ENCODE measurements at regions not wholly inside any gene's neighbourhood (a gene's known extent, or its start where the extent isn't known, plus 50 kb on each side); places are given as distances from the start of the nearest gene placed in this dataset.

GRCh38 chr1:194990483-194990882 lies 1617.8 kb downstream of the KCNT2 start:
- no TSS peak for BruUV-seq (replicated peaks)
- ATAC-seq = no peak
- ChIA-PET RAD21 (ENCODE audit: unreplicated experiment) (no interaction called here), SMC1A (ENCODE audit: uncharacterized antibody, unreplicated experiment) (interaction anchor here (0.5 to 0.6 kb wide), 3 partner anchors 12 to 212 kb away, joined by 3 read pairs; no protein-coding TSS in a partner anchor), POLR2A (no interaction called here), CTCF (interaction anchor here (1.2 kb wide), 1 partner anchor 69 kb away, joined by 3 read pairs; no protein-coding TSS in a partner anchor)
- H4K20me1 ChIP-seq (ENCODE audit: control insufficient read depth, insufficient read depth) = no peaks in the 10 kb centered on the region
- no peak overlapping the region for H3K4me3 ChIP-seq
- H3K9me3 ChIP-seq (replicated peaks; ENCODE audit: control insufficient read depth, insufficient read depth, low read length) = no peaks in the 10 kb centered on the region
- TF ChIP-seq ZZZ3 (IDR thresholded peaks at IDR 0.05; ENCODE audit: control insufficient read depth, insufficient read length, low read depth) = no peak
- TF ChIP-seq NBN (IDR thresholded peaks at IDR 0.05) = no peak
- no peak for TF ChIP-seq IKZF1 (conservative IDR thresholded peaks at IDR 0.05)
- no peaks in the 10 kb centered on the region for H3K79me2 ChIP-seq (ENCODE audit: control insufficient read depth, insufficient read depth, low read length)
- H3K4me2 ChIP-seq (ENCODE audit: control insufficient read depth, insufficient read depth) = no peak overlapping the region
- DNase-seq (ENCODE audit: low read depth, low spot score) = no peak
- peak; percentile 44 for FAIRE-seq
- whole genome bisulfite sequencing (ENCODE audit: insufficient coverage, insufficient replicate concordance, low lambda C conversion rate, missing lambda C conversion rate) = 25% methylated on average over 2 of the region's 2 CpGs
- intact Hi-C loops (cut with micrococcal nuclease; ENCODE audit: unreplicated experiment) (loop anchor here (5.0 kb wide), 1 partner anchor 48 kb away; no protein-coding TSS in a partner anchor), in situ Hi-C loops (cut with MboI) (no loop called here)
- H3K36me3 ChIP-seq (ENCODE audit: control insufficient read depth in 2 of 2, insufficient read depth in 2 of 2, low read length in 1 of 2) = no peaks in the 10 kb centered on the region
- H2AFZ ChIP-seq (ENCODE audit: control insufficient read depth, low read depth, low read length) = no peak overlapping the region
- H3K27ac ChIP-seq (ENCODE audit: control insufficient read depth, insufficient read depth) = no peak overlapping the region
- H3K9ac ChIP-seq (ENCODE audit: control insufficient read depth, insufficient read depth, low read length) = no peak overlapping the region
- H3K4me1 ChIP-seq (ENCODE audit: control insufficient read depth, insufficient read depth, low read length) = no peaks in the 10 kb centered on the region
- no peaks in the 10 kb centered on the region for H3K27me3 ChIP-seq (replicated peaks in 1 of 2; ENCODE audit: control insufficient read depth in 2 of 2, insufficient read depth in 2 of 2, low read length in 1 of 2)

GRCh38 chr1:194975913-194976312 lies 1632.3 kb downstream of the KCNT2 start:
- FAIRE-seq = no peak
- no peak overlapping the region for H2AFZ ChIP-seq (ENCODE audit: control insufficient read depth, low read depth, low read length)
- no peak overlapping the region for H3K27ac ChIP-seq (ENCODE audit: control insufficient read depth, insufficient read depth)
- in situ Hi-C loops (cut with MboI) = no loop called here
- ChIA-PET SMC1A (ENCODE audit: uncharacterized antibody, unreplicated experiment) (no interaction called here), POLR2A (no interaction called here), CTCF (no interaction called here), RAD21 (ENCODE audit: unreplicated experiment) (no interaction called here)
- H3K4me3 ChIP-seq = no peak overlapping the region
- BruUV-seq (replicated peaks) = no TSS peak
- 6% methylated on average over 1 of the region's 1 CpG for whole genome bisulfite sequencing (ENCODE audit: insufficient coverage, insufficient replicate concordance, low lambda C conversion rate, missing lambda C conversion rate)
- no peak overlapping the region for H3K4me2 ChIP-seq (ENCODE audit: control insufficient read depth, insufficient read depth)
- intact Hi-C loops (cut with micrococcal nuclease; ENCODE audit: unreplicated experiment) = no loop called here
- H3K79me2 ChIP-seq (ENCODE audit: control insufficient read depth, insufficient read depth, low read length) = no peaks in the 10 kb centered on the region
- no peak for DNase-seq (ENCODE audit: low read depth, low spot score)
- H3K9ac ChIP-seq (ENCODE audit: control insufficient read depth, insufficient read depth, low read length) = no peak overlapping the region
- no peaks in the 10 kb centered on the region for H3K9me3 ChIP-seq (replicated peaks; ENCODE audit: control insufficient read depth, insufficient read depth, low read length)
- H3K27me3 ChIP-seq (replicated peaks in 1 of 2; ENCODE audit: control insufficient read depth in 2 of 2, insufficient read depth in 2 of 2, low read length in 1 of 2) = no peaks in the 10 kb centered on the region
- H3K36me3 ChIP-seq (ENCODE audit: control insufficient read depth in 2 of 2, insufficient read depth in 2 of 2, low read length in 1 of 2) = no peaks in the 10 kb centered on the region
- H4K20me1 ChIP-seq (ENCODE audit: control insufficient read depth, insufficient read depth) = no peaks in the 10 kb centered on the region
- ATAC-seq = no peak
- no peaks in the 10 kb centered on the region for H3K4me1 ChIP-seq (ENCODE audit: control insufficient read depth, insufficient read depth, low read length)
- no peak for TF ChIP-seq MYB (IDR thresholded peaks at IDR 0.05; ENCODE audit: borderline replicate concordance, low read depth, low read length)
- TF ChIP-seq HCFC1 (IDR thresholded peaks at IDR 0.05; ENCODE audit: low read length) = no peak
- TF ChIP-seq NFYA (IDR thresholded peaks at IDR 0.05; ENCODE audit: borderline replicate concordance, low read depth, low read length) = no peak
- no peak for TF ChIP-seq CUX1 (IDR thresholded peaks at IDR 0.05; ENCODE audit: insufficient replicate concordance, low read depth, low read length)
- TF ChIP-seq FOXM1 (IDR thresholded peaks at IDR 0.05; ENCODE audit: low read depth, low read length) = no peak
- TF ChIP-seq RFX5 (IDR thresholded peaks at IDR 0.05; ENCODE audit: low read depth, low read length) = no peak
- TF ChIP-seq NR2F1 (conservative IDR thresholded peaks at IDR 0.05) = no peak
- no peak for TF ChIP-seq E4F1 (IDR thresholded peaks at IDR 0.05; ENCODE audit: borderline replicate concordance, partially characterized antibody)
- TF ChIP-seq SREBF2 (IDR thresholded peaks at IDR 0.05; ENCODE audit: low read length) = no peak
